Stimulated activated CD4-positive, alpha-beta T cell treated with anti-CD3 and anti-CD28 coated beads, TNF-alpha, amount 100 ng/mL, for 48 hours (primary cell): ENCODE measurements at regions not wholly inside any gene's neighbourhood (a gene's known extent, or its start where the extent isn't known, plus 50 kb on each side); places are given as distances from the start of the nearest gene placed in this dataset.
"Not testable (repeated sequence)": the region's sequence is repeated elsewhere in the genome, so short reads cannot be mapped to it uniquely, and the experiment has no call there.

Source experiments
- DNase-seq, 3 donors: peaks; one replicate each; pipeline ENCODE4 v3.0.0-alpha.2; 2020; ENCODE audit warnings: low read depth in 3 of 3

DNA sequence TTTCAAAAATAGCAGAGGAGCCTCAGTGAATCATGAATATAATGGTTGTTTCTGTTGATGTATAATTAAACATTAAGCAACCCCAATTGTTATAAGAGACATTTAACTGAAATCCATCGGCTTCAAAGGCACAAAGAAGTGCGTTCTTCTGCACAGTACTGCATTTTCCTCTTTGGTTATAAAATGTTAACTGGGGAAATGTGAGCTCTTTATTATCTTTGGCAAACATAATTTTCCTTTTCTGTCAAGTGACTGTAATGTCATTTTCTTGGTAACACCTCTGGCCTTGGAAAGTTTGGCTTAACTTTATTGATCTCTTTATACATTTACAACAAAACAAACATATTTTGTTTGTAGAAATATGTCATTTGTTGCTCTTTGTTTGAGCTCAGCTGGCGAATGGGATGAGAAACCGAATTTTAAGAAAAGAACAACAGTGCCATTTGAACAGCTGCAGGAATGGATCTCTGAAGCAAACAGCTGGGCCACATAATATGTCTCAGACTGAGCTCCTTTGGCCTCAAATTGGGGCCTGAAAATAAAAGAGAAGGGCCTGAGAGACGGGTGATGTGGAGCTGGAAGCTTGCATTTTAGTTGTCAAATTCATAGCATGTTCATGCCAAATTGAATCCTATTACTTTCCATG, 427.0 kb upstream of the SPTLC3 start:
- no peak for DNase-seq

DNA sequence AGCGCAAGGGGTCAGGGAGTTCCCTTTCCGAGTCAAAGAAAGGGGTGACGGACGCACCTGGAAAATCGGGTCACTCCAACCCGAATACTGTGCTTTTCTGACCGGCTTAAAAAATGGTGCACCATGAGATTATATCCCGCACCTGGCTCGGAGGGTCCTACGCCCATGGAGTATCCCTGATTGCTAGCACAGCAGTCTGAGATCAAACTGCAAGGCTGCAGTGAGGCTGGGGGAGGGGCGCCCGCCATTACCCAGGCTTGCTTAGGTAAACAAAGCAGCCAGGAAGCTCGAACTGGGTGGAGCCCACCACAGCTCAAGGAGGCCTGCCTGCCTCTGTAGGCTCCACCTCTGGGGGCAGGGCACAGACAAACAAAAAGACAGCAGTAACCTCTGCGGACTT, 426.1 kb upstream of the SPTLC3 start:
- DNase-seq = not testable (repeated sequence)

DNA sequence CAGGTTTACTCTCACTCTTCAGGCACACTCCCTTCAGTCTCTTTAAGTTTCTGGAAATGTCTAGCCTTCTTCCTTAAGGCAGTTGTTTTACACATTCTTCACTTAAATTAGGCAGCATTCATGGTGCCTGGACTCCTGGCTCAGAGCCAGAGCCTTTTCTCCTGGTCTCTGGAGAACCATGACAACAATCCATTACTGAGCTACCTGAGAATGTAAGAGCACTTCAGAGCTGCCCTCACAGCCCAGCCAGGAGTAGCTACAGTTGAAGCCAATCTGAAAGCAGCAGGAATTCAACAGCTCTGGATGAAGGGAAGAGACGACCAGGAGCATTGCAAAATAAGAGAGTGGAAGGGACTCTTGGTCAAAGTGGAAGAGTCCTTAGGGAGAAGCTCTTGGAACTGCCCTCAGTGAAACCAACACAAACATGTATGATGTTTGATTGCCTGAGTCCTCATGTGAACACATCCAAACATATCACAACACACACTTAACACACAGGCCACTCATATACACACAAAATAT, 416.8 kb upstream of the SPTLC3 start:
- DNase-seq = no peak

DNA sequence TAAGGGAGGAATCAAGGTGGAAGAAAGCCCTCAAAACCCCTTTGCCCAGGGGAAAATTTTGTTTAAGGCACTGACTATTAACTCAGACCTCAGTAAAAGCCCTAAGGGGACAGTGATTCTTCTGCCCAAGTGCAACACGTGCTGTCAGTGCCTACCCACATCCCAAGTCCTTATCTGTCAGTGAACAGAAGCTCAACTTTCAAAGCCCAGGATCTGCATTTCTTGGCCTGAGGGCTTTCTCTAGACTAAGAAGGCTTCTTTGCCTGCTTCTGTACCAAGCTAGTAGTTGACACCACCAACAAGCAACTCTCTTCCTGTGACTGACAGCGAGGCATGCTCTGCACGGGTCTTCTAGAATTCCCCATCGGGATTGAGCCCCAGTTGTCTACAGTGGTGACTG, 416.0 kb upstream of the SPTLC3 start:
- DNase-seq = no peak

DNA sequence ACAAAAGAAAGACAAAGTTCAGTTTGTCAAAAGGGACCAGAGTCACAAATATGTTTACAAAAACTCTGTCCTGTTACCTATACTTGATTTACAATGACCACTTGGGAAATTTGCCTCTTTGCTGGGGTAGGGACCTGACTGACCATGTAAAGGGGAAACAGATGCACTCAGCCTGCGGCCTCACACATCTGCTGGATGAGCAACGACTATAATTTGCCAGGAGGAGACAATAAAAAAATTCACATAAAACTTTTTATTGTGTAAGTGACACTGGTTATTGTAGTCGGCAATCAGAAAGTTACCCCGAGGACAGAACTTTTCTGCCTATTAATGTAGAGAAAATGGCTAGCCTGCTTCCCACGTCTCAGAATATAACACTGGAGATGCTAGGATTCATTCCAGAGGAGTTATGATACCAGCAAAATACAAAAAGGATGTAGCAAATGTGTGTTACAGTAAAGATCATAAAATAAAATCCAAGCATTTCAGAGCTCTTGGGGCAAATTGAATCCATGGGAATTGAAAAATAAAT, 415.4 kb upstream of the SPTLC3 start:
- DNase-seq = no peak

DNA sequence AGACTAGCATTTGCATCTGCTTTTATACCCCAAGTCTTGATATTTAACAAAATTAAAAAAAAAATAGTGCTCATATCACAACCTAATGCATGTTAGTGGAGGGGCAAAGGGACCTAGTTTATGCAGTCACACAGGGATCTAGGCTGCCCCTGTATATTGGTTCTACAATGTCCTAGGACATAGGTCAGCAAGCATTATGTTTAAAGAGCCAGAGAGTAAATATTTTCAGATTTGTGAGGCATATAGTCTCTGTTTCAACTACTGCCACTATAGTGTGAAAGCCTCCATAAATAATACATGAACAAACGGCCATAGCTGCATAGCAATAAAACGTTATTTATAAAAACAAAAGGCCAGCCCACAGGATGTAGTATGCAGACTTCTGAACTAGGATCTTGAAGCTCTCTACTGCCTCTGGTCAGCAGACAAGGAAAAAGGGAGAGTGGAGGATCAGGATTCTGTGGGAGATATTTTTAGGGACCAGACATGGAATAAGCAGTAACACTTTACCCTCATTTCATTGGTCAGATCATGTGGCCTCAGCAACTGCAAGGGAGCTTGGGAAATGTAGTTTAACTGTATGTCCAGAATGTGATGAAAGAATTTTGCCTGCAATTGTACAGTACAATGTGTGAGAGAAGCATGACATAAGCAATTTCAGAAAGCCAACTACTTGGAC, 414.2 kb upstream of the SPTLC3 start:
- no peak for DNase-seq

DNA sequence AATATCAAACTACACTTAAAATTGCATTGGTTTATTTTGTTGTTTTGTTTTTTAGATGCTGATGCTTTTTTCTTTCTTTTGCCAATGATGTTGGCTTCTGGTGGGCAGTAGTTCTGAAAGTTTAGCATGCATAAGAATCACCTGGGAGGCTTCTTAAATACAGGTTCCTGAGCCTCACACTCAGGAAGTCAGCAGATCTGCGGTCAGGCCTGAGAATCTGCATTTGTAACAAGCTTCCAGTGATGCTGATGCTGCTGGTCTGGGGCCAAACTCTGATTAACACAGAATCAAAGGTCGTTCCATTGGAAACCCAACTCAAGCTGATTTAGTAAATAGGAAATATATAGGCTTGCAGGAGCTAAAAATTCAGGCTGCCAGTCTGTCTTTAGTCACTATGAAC, 412.9 kb upstream of the SPTLC3 start:
- DNase-seq = no peak

DNA sequence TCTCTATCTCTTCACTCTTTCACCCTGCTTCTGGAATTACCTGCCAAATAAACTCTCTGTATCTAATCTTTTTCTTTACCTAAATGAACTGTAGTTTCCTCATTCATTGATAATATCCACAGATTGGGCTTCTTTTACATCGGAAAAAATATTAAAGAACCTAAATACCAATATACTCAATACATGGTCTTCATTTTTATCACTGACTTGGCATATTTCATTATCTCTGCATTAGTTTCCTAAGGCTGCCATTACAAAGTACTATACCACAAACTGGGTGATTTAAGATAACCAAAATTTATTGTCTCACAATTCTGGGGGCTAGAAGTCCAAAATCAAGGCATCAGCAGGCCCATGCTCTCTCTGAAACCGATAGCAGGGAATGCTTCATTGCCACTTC, 411.9 kb upstream of the SPTLC3 start:
- DNase-seq = no peak

DNA sequence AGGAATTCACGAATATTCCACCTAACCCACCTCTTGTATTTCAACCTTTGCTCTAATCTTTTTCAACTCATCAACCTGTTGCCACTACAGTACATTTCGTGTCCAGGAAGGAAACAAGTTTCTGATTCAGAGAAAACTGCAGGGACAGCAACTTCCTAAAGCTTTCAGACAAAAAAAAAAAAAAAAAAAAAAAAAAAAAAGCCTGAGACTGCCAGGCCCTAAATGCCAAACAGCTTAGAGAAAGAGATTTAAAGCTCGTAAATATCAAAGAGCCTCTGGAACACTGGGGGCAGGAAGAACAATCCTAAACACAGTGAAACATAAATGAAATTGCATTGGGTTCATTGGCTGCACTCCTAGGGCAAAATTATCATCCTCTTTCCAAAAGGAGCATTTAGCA, 411.2 kb upstream of the SPTLC3 start:
- DNase-seq = no peak

DNA sequence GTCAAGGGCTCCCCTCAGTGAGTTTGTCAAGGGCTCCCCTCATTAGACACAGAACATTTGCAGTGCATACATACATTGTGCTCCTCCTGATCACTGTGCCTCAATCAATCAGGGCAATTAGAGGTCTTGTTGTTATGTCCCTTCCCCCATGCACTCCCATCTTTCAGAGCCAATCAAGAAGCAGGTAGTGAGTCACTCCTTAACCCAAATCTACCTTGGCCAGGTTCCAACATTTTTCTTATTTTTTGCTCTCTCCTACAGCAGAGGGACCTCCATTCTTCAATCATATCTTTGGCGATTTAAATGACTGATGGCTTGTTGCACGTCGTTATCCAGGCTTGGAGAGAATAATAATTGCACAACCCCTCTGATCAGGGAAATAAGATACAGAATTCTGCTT, 409.9 kb upstream of the SPTLC3 start:
- no peak for DNase-seq

DNA sequence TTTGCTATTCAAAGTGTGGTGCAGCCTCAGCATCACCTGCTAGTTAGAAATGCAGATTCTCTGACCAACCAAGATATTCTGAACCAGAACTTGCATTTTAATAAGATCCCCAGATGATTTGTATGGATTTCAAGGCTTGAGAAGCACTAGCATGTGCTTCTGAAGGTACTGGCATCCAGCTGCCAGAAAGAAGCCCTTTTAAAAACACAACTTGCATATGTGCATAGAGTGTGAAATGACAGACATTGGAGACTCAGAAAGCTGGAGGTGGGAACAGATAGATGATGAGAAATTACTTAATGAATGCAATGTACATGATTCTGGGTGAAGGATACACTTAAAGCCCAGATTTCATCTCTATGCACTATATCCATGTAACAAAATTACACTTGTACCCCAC, 409.3 kb upstream of the SPTLC3 start:
- DNase-seq = no peak

DNA sequence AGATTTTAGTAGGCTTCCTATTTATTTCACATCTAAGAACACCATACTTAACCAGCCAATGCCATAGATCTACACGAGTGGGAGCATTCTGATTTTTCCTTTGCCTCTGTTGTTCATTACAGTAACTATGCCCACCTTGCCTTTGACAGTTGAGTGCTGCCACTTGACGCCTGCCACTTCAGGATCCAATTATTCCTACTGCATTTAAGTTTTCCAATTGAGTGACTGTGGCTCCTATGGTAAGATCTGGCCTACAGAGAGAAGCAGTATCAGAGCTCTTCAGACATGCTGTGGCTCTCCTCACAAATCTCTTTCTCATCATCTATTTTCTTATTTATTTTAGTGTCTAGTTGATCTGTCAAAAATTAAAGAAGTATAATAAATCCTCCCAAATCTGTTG, 403.0 kb upstream of the SPTLC3 start:
- DNase-seq = no peak

DNA sequence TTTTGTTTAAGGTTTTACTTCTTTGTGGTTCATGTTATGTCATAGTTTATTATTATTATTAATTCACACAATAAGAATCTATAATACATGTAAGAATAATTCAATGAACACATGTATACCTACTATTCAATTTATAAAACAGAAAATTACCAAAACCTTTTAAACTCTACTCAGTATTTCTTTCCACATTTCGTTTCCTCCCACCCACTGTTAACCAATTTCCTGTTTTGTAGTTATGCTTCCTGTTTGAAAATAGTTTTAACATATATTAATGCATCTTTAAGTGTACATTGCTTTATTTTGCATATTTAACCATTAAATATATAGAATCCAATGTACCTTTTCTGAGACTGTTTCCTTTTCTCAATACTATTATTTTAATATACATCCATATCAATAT, 397.9 kb upstream of the SPTLC3 start:
- DNase-seq = no peak

DNA sequence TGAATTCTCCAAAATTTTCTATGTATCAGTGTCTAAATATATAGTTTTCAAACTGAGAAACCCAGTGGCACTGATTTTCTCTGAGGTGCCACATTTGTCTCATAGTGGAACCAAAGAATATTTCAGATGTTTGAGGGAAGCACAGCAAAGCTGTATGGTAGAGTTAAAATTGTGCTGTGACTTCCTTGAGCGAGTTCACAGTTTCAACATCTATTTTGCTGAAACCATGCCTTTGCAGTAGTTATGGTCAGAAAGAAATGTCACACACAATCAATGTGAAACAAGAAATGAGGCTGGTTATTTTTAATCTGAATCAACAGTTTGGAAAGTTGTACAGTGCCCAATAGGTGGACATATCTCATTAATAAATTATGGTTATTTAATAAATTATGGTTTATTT, 394.0 kb upstream of the SPTLC3 start:
- DNase-seq = no peak

DNA sequence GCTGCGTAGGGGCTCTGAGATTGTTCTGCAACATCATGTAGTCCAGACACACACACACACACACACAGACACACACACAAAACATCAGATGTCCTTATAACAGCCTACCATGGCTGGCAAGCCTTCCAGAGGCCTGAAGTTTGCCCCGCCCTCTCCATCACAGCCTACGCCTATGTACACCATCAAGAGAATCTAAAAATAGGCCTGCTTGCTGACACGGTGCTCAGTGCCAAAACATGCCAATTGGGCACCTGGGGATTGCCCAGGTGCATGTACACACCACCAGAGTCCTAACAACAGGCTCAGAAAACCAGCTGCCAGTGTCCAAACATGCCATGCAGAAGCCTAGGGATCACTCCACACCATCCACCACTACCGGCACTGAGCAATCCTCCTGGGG, 391.7 kb upstream of the SPTLC3 start:
- DNase-seq = no peak

DNA sequence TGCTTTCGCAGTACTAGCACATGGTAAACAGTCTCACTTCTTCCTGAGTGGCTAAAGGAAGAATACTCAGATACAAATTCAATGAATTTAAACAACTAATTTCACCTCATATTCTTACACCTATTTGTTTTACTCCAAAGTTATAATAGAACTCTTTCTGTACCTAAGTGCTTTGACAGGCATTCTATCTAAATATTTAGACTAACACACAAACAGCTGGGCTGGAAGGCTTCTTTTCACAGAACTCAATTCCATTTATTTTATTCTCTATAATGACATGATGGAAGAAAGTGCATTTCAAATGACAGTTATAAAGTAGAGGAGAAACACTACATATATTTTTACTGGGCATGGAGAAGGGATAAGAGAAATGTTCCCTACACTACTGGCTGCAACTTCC, 384.9 kb upstream of the SPTLC3 start:
- no peak for DNase-seq

DNA sequence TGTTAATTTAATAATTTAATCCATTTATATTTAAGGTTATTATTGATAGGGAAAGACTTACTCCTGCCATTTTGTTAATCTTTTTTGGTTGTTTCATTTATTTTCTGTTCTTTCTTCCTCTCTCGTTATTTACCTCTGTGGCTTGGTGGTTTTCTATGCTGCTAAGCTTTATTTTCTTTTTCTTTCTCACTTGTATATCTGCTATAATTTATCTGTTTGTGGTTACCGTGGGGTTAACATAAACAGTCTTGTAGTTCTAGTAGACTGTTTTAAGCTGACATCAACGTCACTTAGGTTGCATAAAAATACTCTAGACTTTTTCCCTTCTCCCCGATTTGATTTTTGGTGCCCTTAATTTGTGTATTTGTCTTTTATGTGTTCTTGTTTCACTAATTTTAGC, 381.3 kb upstream of the SPTLC3 start:
- DNase-seq = no peak

DNA sequence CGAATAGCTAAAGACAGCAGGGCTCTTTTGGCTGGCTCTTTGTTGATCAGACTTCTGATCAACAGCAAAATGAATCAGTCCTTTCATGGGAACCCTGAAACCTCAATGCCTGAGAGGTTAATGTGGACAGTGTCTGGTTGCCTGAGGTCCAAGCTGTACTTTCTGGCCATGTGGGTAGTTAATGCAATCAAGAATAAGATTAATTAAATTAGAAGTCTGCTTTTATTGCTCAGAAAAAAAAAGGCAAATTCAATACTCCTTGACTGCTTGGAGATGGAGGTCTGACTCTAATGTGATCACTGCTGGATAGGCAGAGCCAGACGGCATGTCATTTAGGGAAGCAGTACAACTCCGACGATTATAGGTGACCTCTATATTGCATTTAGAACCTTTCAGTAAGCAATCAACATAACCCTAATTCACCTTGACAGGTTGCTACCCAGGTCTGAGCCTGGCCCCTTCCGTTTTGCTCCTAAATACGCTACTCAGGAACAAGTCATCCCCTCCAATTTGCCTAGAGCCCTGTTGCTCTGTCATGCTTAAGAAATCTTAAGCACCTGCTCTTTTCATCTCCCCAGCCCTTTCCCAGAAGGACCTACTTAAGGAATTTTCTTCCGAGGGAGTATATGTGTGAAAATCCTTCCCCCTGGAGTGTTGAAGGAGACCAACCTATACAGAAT, 370.0 kb upstream of the SPTLC3 start:
- DNase-seq = no peak

DNA sequence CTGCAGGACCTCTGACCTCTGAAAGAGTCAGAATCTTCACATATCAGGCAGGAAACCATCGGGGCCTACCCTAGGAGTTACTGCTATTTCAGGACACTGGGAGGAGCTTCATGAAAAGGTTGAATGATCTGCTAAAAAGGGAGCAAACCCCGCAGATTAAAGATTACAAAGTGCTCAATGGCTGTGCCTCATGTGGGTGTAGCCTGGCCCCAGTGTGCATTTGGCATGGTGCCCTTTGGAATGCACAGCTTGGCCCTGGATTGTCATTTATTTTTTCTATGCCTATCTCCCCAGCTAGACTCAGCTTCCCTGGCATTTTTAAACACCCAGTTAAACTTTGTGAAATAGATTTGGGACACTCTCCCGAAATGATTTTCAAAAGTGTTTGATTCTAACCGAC, 368.5 kb upstream of the SPTLC3 start:
- no peak for DNase-seq

DNA sequence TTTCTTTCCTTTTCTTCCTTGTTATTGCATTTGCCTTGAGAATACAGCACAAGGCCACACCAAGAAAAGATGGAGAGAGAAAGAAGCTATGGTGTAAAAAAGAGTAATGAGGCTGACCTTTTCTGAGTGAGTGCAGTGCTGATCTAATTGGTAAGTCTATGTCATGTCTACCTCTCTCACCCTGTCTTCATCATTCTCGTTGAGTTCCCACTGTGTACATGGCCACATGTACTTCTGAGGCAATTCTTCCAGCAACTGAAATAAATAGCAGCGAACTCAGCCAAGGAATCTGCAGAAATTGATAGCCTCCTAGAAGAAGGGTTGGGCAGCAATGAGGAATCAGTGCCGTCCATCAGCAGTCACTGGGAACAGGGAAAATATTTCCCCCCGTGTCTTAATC, 367.2 kb upstream of the SPTLC3 start:
- no peak for DNase-seq

DNA sequence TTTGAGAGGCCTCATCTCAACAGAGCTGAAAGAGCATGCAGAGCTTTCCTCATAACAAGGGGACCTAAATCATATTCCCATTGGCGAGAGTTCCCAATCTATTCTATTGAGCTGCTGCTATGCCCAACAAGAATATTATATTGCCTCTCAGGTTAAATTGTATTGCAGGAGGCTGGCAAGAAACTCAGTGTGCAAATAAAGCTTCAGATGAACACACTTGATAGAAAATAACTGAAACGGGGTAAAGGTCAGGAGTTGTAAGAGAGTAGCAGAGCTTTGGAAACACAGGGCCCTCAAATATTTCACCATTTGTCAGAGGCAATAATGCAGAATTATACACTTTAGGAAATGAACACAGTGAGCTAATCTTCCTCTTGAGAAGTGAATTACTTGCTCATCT, 364.3 kb upstream of the SPTLC3 start:
- no peak for DNase-seq

DNA sequence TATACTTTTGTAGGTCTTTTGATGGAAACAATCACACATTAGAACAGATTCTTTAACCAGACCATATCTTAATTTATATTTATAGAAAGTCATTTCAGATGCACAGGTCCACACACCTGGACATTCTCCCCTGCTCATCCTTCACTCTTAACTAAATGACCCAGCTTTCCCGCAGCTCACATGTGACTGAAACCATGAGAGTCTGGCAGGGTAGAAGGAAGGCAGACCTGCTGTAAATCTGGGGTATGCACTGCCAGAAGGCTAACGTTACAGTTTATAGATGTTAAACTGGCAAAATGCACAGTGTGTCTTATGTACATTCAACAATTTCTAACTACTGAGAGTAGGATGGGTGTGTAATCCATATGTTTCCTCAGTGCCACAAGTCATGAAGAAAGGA, 359.5 kb upstream of the SPTLC3 start:
- no peak for DNase-seq

DNA sequence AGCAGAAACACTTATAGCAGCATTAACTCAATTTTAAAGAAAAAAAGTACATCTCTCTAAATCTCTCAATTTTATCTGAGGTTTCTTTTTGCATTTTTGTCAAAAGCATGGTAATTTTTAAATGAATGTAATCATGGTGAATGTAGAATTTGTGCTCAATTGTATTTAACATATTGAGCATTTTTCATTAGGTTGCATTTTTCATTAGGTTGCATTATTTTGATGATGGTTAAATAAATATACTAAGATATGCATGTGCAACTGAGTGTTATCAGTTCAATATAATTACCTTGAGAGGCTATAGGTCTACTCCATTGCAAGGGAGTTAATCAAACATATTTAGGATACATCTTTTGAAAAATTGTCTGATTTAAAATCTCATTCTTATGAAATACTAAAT, 355.1 kb upstream of the SPTLC3 start:
- no peak for DNase-seq
